ENCODE measurements at regions not wholly inside any gene's neighbourhood (a gene's known extent, or its start where the extent isn't known, plus 50 kb on each side); places are given as distances from the start of the nearest gene placed in this dataset.
"Not testable (repeated sequence)": the region's sequence is repeated elsewhere in the genome, so short reads cannot be mapped to it uniquely, and the experiment has no call there.

- Histone ChIP-seq H3K27ac (no peak overlapping the region), H3K36me3 (no peaks in the 10 kb centered on the region), H3K9me3 (no peaks in the 10 kb centered on the region), H3K4me1 (no peaks in the 10 kb centered on the region), H3K27me3 (no peaks in the 10 kb centered on the region), H3K4me3 (no peak overlapping the region)
- no peak for DNase-seq
- no peak for TF ChIP-seq POLR2A (IDR thresholded peaks at IDR 0.05)
Measured at GRCh38 chr2:59168766-59169165, 927.6 kb upstream of the FANCL start.

DNA sequence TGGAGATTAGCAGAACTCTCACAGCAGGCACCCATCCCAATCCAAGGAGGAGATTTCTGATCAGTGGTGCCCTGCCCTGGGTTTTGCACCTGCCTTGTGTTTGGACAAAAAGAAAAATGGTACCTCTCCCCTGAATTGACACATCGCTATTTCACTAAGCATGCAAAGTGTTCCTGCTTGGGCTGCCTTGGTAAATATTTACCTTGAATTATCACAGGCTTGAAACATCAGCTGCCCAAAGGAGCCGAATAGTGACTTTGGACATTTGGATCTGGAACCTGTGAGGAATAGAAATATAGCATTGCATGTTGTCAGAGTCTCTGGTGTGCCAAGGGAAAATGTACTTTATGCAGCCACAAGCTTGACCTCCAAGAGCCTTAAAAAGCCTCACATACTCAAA lies 926.4 kb upstream of the FANCL start:
- Histone ChIP-seq H3K36me3 (no peaks in the 10 kb centered on the region), H3K27me3 (no peaks in the 10 kb centered on the region), H3K4me3 (no peak overlapping the region), H3K4me1 (no peaks in the 10 kb centered on the region), H3K27ac (no peak overlapping the region), H3K9me3 (no peaks in the 10 kb centered on the region)
- TF ChIP-seq POLR2A (IDR thresholded peaks at IDR 0.05): no peak
- TF ChIP-seq, protein P1, sequence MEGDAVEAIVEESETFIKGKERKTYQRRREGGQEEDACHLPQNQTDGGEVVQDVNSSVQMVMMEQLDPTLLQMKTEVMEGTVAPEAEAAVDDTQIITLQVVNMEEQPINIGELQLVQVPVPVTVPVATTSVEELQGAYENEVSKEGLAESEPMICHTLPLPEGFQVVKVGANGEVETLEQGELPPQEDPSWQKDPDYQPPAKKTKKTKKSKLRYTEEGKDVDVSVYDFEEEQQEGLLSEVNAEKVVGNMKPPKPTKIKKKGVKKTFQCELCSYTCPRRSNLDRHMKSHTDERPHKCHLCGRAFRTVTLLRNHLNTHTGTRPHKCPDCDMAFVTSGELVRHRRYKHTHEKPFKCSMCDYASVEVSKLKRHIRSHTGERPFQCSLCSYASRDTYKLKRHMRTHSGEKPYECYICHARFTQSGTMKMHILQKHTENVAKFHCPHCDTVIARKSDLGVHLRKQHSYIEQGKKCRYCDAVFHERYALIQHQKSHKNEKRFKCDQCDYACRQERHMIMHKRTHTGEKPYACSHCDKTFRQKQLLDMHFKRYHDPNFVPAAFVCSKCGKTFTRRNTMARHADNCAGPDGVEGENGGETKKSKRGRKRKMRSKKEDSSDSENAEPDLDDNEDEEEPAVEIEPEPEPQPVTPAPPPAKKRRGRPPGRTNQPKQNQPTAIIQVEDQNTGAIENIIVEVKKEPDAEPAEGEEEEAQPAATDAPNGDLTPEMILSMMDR (IDR thresholded peaks at IDR 0.05): no peak
- no peak for DNase-seq

DNA sequence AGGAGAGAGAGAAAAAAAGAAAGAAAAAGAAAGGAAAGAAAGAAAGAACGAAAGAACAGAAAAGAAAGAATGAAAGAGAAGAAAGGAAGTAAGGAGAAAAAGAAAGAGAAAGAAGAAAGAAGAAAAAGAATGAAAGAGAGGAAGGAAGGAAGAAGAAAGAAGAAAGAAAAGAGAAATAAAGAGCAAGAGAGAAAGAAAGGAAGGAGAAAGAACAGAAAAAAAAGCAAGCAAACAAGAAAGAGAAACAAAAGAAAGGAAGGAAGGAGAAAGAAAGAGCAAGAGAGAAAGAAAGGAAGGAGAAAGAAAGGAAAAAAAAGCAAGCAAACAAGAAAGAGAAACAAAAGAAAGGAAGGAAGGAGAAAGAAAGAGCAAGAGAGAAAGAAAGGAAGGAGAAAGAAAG lies 916.8 kb upstream of the FANCL start:
- H3K4me1 ChIP-seq, H3K36me3 ChIP-seq, H3K4me3 ChIP-seq, H3K27ac ChIP-seq, H3K27me3 ChIP-seq, H3K9me3 ChIP-seq, DNase-seq: not testable (repeated sequence)

GRCh38 chr2:59151805-59152204 lies 910.7 kb upstream of the FANCL start:
- no peak for DNase-seq
- TF ChIP-seq, protein P1 (IDR thresholded peaks at IDR 0.05): no peak
- TF ChIP-seq POLR2A (IDR thresholded peaks at IDR 0.05): no peak

DNA sequence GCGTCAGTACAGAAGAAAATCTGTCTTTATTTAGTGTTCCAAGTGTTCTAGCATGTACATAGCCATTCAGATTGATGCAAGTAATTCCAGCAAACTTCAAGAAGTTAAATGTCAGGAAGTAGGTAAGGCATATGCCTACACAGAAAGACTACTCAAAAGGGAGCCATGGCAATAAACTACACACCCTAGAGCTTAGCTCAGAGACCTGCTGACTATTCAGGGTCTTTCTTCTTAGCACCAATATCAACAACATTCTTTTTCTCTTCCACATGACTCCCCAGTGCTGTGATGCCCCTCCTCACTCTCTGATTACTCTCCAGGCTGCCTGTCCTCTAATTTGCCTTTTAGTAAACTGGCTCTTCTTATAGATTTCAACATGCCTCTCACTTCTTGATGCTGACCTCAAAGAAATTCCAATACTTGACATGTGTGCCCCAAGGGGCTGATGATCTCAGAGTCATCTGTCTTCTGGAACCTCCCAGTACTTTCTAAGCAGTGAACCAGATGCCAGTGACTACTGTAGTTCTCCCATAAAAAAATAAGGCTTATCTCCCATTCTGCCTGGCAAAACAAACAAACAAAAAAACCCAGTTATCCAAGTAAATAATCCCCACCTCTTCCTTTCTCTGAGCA lies 909.2 kb upstream of the FANCL start:
- DNase-seq: no peak
- no peak overlapping the region for H3K27ac ChIP-seq
- TF ChIP-seq, protein P1 (IDR thresholded peaks at IDR 0.05): no peak
- no peak for TF ChIP-seq POLR2A (IDR thresholded peaks at IDR 0.05)
- H3K4me3 ChIP-seq: no peak overlapping the region
- no peaks in the 10 kb centered on the region for H3K4me1 ChIP-seq
- no peaks in the 10 kb centered on the region for H3K9me3 ChIP-seq
- H3K36me3 ChIP-seq: no peaks in the 10 kb centered on the region
- no peaks in the 10 kb centered on the region for H3K27me3 ChIP-seq

More at GRCh38 chr2:59151805-59152204, 910.7 kb upstream of the FANCL start:
- no peaks in the 10 kb centered on the region for H3K4me1 ChIP-seq
- no peaks in the 10 kb centered on the region for H3K9me3 ChIP-seq
- no peak overlapping the region for H3K27ac ChIP-seq
- no peaks in the 10 kb centered on the region for H3K27me3 ChIP-seq
- no peak overlapping the region for H3K4me3 ChIP-seq
- H3K36me3 ChIP-seq: no peaks in the 10 kb centered on the region

- Histone ChIP-seq H3K4me3 (no peak overlapping the region), H3K4me1 (no peaks in the 10 kb centered on the region), H3K27ac (no peak overlapping the region), H3K9me3 (no peaks in the 10 kb centered on the region), H3K36me3 (no peaks in the 10 kb centered on the region), H3K27me3 (no peaks in the 10 kb centered on the region)
- TF ChIP-seq POLR2A (IDR thresholded peaks at IDR 0.05): no peak
- TF ChIP-seq, protein P1 (IDR thresholded peaks at IDR 0.05): no peak
- DNase-seq: no peak
Measured at GRCh38 chr2:59149271-59149670, 908.1 kb upstream of the FANCL start.

DNA sequence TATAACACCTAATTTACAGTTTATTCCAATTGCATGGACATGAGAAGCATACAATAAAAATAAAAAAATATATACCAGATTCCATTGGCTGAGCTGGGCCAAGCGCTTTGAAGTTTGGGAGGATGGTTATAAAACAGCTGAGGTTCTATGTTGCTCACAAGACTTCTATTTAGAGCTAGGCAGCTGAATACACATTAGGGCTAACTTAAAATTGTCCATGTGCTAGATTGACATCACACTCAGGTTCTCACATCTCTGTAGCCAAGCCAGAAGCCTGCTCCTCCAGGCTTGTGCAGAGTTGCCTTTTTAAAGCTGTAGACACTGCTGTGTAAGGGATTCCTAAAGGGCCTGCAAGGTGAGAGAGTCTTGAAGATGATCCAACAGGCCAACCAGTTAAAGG lies 871.1 kb upstream of the FANCL start:
- Histone ChIP-seq H3K27me3 (no peaks in the 10 kb centered on the region), H3K36me3 (no peaks in the 10 kb centered on the region), H3K4me1 (no peaks in the 10 kb centered on the region), H3K4me3 (no peak overlapping the region), H3K9me3 (no peaks in the 10 kb centered on the region), H3K27ac (no peak overlapping the region)
- no peak for TF ChIP-seq POLR2A (IDR thresholded peaks at IDR 0.05)
- TF ChIP-seq, protein P1 (IDR thresholded peaks at IDR 0.05): no peak
- DNase-seq: no peak

Measured in Peyer's patch (tissue), 4 donors.